OCI-LY3 (cell line): ENCODE measurements at regions not wholly inside any gene's neighbourhood (a gene's known extent, or its start where the extent isn't known, plus 50 kb on each side); places are given as distances from the start of the nearest gene placed in this dataset.
"Not testable (repeated sequence)": the region's sequence is repeated elsewhere in the genome, so short reads cannot be mapped to it uniquely, and the experiment has no call there.

ENCODE experiments used
- H2AFZ ChIP-seq: fragments of 200-600, 300-600 bp; shearing (Covaris generic); 2 replicates; pipeline ENCODE4 v1.6.0; 2014; ENCODE audit warnings: antibody characterized with exemption, low read depth, low read length
- H3K27ac ChIP-seq: fragments of 200-600, 300-600 bp; sonication (generic); 2 replicates; pipeline ENCODE4 v1.5.1; 2014; ENCODE audit warnings: mild to moderate bottlenecking, low read length, moderate library complexity, mixed read lengths
- H3K27me3 ChIP-seq: fragments of 200-600, 300-600 bp; sonication (generic); 2 replicates; pipeline ENCODE4 v1.6.1; 2014; ENCODE audit warnings: low read depth, low read length, mixed read lengths
- H3K36me3 ChIP-seq: fragments of 200-600, 300-600 bp; sonication (generic); replicated peaks from 2 replicates; pipeline ENCODE3; 2014; ENCODE audit warnings: low read depth, low read length, mixed read lengths
- H3K4me1 ChIP-seq: fragments of 300-600, 200-600 bp; sonication (generic); 2 replicates; pipeline ENCODE4 v1.6.1; 2014; ENCODE audit warnings: low read length, mixed read lengths
- H3K4me2 ChIP-seq: fragments of 200-600, 300-600 bp; sonication (generic); 2 replicates; pipeline ENCODE4 v1.6.1; 2014; ENCODE audit warnings: low read length, mixed read lengths
- H3K4me3 ChIP-seq: fragments of 300-600, 200-600 bp; sonication (generic); 2 replicates; pipeline ENCODE4 v1.5.1; 2014; ENCODE audit warnings: antibody characterized with exemption, mild to moderate bottlenecking, low read length, moderate library complexity
- H3K79me2 ChIP-seq: fragments of 300-600, 200-600 bp; shearing (Covaris generic); 2 replicates; pipeline ENCODE4 v1.6.1; 2014; ENCODE audit warnings: mild to moderate bottlenecking, low read length, mixed read lengths
- H3K9ac ChIP-seq: fragments of 300-600, 200-600 bp; shearing (Covaris generic); 2 replicates; pipeline ENCODE4 v1.6.0; 2014; ENCODE audit warnings: mild to moderate bottlenecking, low read length, moderate library complexity
- H3K9me3 ChIP-seq: fragments of 200-600, 300-600 bp; shearing (Covaris generic); 2 replicates; pipeline ENCODE4 v1.6.1; 2014; ENCODE audit warnings: low read length, mixed read lengths; ENCODE audit not compliant: insufficient read depth
- H4K20me1 ChIP-seq: fragments of 200-600, 300-600 bp; sonication (generic); 2 replicates; pipeline ENCODE4 v1.6.1; 2016; ENCODE audit warnings: low read length, mixed read lengths; ENCODE audit not compliant: insufficient read depth
- EZH2phosphoT487 ChIP-seq: fragments of 200-600 bp; shearing (Covaris generic); IDR thresholded peaks from 2 replicates; pipeline ENCODE4 v1.6.1; 2018; ENCODE audit warnings: antibody characterized with exemption, mixed run types, low read depth
- TF ChIP-seq, protein P1 (sequence below): fragments of 200-600, 300-600 bp; sonication (generic); IDR thresholded peaks from 2 replicates; pipeline ENCODE4 v1.5.1; 2014; ENCODE audit warnings: antibody characterized with exemption, low read length, low read depth

DNA sequence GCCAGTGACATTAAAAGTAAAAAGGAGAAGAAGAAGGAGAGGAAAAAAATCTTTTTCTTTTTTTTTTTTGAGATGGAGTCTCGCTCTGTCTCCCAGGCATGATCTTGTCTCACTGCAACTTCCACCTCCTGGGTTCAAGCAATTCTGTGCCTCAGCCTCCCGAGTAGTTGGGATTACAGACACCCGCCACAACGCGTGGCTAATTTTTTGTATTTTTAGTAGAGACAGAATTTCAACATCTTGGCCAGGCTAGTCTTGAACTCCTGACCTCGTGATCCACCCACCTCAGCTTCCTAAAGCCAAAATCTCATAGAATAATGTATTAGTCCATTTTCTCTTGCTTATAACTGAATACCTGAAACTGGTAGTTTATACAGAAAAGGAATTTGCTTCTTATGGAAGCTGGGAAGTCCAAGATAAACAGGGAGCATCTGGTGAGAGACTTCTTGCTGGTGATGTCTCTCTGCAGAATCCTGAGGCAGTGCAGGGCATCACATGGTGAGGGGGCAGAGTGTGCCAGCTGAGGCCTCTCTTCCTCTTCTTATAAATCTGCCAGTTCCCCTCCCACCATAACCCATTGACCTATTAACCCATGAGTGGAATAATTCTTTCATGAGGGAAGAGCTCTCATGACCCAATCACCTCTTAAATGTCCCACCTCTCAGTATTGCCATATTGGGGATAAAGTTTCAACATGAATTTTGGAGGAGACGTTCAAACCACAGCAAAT is 466.3 kb downstream of the GADD45G start:
- Histone ChIP-seq H3K27me3 (peaks cover 53% of the 10 kb centered on the region), H3K4me3 (no peak overlapping the region), H3K27ac (no peak overlapping the region), H3K4me2 (no peak overlapping the region), H3K4me1 (no peaks in the 10 kb centered on the region), H2AFZ (no peak overlapping the region), H3K79me2 (no peaks in the 10 kb centered on the region), H3K9ac (no peak overlapping the region), H3K36me3 (no peaks in the 10 kb centered on the region), H3K9me3 (no peaks in the 10 kb centered on the region), H4K20me1 (no peaks in the 10 kb centered on the region)
- TF ChIP-seq, protein P1, sequence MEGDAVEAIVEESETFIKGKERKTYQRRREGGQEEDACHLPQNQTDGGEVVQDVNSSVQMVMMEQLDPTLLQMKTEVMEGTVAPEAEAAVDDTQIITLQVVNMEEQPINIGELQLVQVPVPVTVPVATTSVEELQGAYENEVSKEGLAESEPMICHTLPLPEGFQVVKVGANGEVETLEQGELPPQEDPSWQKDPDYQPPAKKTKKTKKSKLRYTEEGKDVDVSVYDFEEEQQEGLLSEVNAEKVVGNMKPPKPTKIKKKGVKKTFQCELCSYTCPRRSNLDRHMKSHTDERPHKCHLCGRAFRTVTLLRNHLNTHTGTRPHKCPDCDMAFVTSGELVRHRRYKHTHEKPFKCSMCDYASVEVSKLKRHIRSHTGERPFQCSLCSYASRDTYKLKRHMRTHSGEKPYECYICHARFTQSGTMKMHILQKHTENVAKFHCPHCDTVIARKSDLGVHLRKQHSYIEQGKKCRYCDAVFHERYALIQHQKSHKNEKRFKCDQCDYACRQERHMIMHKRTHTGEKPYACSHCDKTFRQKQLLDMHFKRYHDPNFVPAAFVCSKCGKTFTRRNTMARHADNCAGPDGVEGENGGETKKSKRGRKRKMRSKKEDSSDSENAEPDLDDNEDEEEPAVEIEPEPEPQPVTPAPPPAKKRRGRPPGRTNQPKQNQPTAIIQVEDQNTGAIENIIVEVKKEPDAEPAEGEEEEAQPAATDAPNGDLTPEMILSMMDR, result no peak
- no peak for TF ChIP-seq EZH2phosphoT487

DNA sequence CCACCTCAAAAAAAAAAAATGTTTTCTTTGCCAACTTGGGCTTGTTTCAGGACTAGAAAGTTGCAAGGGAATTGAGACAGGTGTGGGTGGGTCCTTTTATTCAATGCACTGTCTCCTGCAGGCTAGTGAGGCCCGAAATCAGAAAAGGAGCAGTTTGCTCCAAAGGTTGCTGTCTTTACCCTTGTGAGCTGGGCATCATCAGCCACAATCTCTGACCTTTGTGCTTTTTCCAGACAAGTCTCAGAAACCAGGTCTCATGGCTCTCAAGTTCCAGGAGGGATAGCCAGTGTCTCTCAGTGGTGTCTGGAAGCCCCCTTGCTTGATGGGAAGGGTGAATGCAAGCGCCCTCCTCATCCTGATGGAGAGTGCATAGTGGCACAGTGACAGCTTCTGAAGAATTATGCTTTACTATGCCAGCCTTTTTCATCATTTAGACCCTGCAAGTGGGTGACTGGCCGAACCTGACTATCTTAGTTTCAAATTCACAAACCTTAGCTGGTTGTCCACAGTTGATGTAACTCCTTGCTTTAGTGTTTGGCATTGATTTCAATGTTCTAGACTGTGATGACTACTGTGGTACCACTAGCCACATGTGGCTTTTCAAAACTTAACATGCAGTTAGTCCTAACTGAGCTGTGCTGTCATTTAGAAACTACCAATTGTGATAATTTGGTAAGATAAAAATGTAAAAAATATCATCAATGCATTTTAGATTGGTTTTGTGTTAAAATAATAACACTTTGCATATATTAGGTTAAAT is 468.6 kb downstream of the GADD45G start:
- Histone ChIP-seq H3K27ac (no peak overlapping the region), H3K4me3 (no peak overlapping the region), H2AFZ (no peak overlapping the region), H3K4me1 (no peaks in the 10 kb centered on the region), H3K36me3 (no peaks in the 10 kb centered on the region), H3K9me3 (no peaks in the 10 kb centered on the region), H3K4me2 (no peak overlapping the region), H4K20me1 (no peaks in the 10 kb centered on the region), H3K79me2 (no peaks in the 10 kb centered on the region), H3K27me3 (peaks cover 59% of the 10 kb centered on the region), H3K9ac (no peak overlapping the region)
- TF ChIP-seq, protein P1, result no peak
- no peak for TF ChIP-seq EZH2phosphoT487

DNA sequence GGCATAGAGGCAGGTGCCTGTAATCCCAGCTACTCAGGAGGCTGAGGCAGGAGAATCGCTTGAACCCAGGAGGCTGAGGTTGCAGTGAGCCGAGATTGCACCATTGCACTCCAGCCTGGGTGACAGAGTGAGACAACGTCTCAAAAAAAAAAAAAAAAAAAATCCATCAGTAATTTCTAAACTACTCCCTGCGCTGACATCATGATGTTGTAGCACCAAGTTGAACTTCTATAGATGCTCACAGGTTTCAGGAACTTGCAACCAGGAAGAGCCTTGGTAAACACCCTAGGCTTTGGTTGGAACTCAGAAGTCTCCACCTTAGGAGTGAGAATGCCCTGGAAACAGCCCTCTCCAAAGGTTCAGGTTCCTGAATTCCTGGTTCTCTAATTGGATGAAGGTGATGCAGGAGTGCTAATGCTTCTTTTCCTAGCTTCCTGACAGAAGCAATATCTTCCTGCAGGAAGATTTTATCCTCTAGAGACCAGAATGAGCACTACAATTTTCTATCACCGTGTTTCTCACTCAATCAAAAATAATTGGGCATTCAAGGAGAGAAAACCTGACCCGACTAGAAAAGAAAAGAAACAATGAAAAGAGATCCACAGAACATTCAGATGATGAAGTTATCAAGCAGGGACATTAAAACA is 469.6 kb downstream of the GADD45G start:
- H2AFZ ChIP-seq, result no peak overlapping the region
- H3K27ac ChIP-seq, result no peak overlapping the region
- no peak overlapping the region for H3K4me2 ChIP-seq
- no peak for TF ChIP-seq EZH2phosphoT487
- TF ChIP-seq, protein P1, result no peak
- H3K4me1 ChIP-seq, result peaks cover 11% of the 10 kb centered on the region
- H3K36me3 ChIP-seq, result no peaks in the 10 kb centered on the region
- no peaks in the 10 kb centered on the region for H3K9me3 ChIP-seq
- no peak overlapping the region for H3K4me3 ChIP-seq
- H3K27me3 ChIP-seq, result peaks cover 51% of the 10 kb centered on the region
- H4K20me1 ChIP-seq, result no peaks in the 10 kb centered on the region
- H3K9ac ChIP-seq, result no peak overlapping the region
- no peaks in the 10 kb centered on the region for H3K79me2 ChIP-seq

DNA sequence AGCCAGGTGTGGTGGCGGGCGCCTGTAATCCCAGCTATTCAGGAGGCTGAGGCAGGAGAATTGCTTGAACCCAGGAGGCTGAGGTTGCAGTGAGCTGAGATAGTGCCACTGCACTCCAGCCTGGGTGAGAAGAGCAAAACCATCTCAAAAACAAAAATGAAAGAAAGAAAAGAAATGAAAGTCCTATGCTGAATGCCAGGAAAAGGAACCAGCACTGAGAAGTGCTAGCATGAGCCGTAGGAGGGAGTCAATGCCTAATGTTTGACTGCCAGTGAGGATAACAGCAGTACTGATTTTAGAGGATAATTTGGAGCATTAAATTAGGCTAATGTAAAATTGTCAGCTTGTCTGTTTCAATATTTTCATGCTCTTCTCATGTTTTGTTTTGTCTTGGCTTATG is 472.8 kb downstream of the GADD45G start:
- H3K4me2 ChIP-seq, result not testable (repeated sequence)

More for the DNA sequence above, 472.8 kb downstream of the GADD45G start:
- H2AFZ ChIP-seq, H3K4me3 ChIP-seq, H3K79me2 ChIP-seq, H3K36me3 ChIP-seq, H4K20me1 ChIP-seq, H3K9ac ChIP-seq, H3K9me3 ChIP-seq, H3K27ac ChIP-seq: not testable (repeated sequence)
- Histone ChIP-seq H3K27me3 (peaks cover 49% of the 10 kb centered on the region), H3K4me1 (peaks cover 13% of the 10 kb centered on the region)
